ENCODE measurements at regions not wholly inside any gene's neighbourhood (a gene's known extent, or its start where the extent isn't known, plus 50 kb on each side); places are given as distances from the start of the nearest gene placed in this dataset.
"Not testable (repeated sequence)": the region's sequence is repeated elsewhere in the genome, so short reads cannot be mapped to it uniquely, and the experiment has no call there.

GRCh38 chr11:49891910-49892671, 60.1 kb upstream of the OR4C13 start:
- TF ChIP-seq CTCF, POLR2A (IDR thresholded peaks at IDR 0.05): not testable (repeated sequence)
